ENCODE measurements at regions not wholly inside any gene's neighbourhood (a gene's known extent, or its start where the extent isn't known, plus 50 kb on each side); places are given as distances from the start of the nearest gene placed in this dataset.

- no peak for TF ChIP-seq CTCF (IDR thresholded peaks at IDR 0.05)
- no peaks in the 10 kb centered on the region for H3K27me3 Mint-ChIP-seq (ENCODE audit: unreplicated experiment)
Measured at GRCh38 chr6:22833191-22833590, 263.8 kb downstream of the HDGFL1 start.

GRCh38 chr6:22838345-22838744 is 269.0 kb downstream of the HDGFL1 start:
- H3K27ac Mint-ChIP-seq (ENCODE audit: unreplicated experiment), result no peak overlapping the region
- H3K36me3 Mint-ChIP-seq (ENCODE audit: unreplicated experiment), result peaks cover 16% of the 10 kb centered on the region
- H3K4me3 Mint-ChIP-seq (ENCODE audit: unreplicated experiment), result no peak overlapping the region
- H3K9me3 Mint-ChIP-seq (ENCODE audit: unreplicated experiment), result peaks cover 26% of the 10 kb centered on the region
- no peak for DNase-seq (ENCODE audit: extremely low spot score, unreplicated experiment)
- no peaks in the 10 kb centered on the region for H3K4me1 Mint-ChIP-seq (ENCODE audit: unreplicated experiment)
- H3K27me3 Mint-ChIP-seq (ENCODE audit: unreplicated experiment), result no peaks in the 10 kb centered on the region
- TF ChIP-seq CTCF (IDR thresholded peaks at IDR 0.05), result no peak

More at GRCh38 chr6:22833191-22833590, 263.8 kb downstream of the HDGFL1 start:
- peaks cover 32% of the 10 kb centered on the region for H3K4me1 Mint-ChIP-seq (ENCODE audit: unreplicated experiment)
- peaks cover 5% of the 10 kb centered on the region for H3K9me3 Mint-ChIP-seq (ENCODE audit: unreplicated experiment)
- no peak for DNase-seq (ENCODE audit: extremely low spot score, unreplicated experiment)
- no peak overlapping the region for H3K4me3 Mint-ChIP-seq (ENCODE audit: unreplicated experiment)
- H3K27ac Mint-ChIP-seq (ENCODE audit: unreplicated experiment), result no peak overlapping the region
- peaks cover 5% of the 10 kb centered on the region for H3K36me3 Mint-ChIP-seq (ENCODE audit: unreplicated experiment)

DNA sequence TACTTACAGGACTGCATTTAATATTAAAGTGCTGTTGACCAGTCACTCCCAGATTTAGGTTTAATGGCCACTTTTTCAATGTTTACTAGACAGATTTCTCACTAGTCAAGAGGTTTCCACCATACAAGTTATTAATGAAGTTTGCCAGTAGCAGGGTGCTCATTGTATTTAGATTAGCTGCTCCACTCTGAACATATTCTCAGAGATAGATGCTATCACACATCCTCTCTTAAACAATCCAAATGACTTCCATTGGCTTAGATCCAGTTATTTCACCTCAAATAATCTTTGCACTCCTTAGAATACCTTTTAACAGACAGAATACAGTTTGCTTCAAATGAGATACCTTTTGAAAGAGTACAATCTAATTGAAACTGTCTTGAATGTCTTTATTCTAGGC is 276.1 kb downstream of the HDGFL1 start:
- Mint-ChIP-seq H3K36me3 (ENCODE audit: unreplicated experiment) (peaks cover 12% of the 10 kb centered on the region), H3K4me1 (ENCODE audit: unreplicated experiment) (peaks cover 35% of the 10 kb centered on the region), H3K27me3 (ENCODE audit: unreplicated experiment) (no peaks in the 10 kb centered on the region), H3K4me3 (ENCODE audit: unreplicated experiment) (no peak overlapping the region), H3K27ac (ENCODE audit: unreplicated experiment) (no peak overlapping the region), H3K9me3 (ENCODE audit: unreplicated experiment) (peaks cover 19% of the 10 kb centered on the region)
- no peak for DNase-seq (ENCODE audit: extremely low spot score, unreplicated experiment)
- TF ChIP-seq CTCF (IDR thresholded peaks at IDR 0.05), result no peak

- DNase-seq (ENCODE audit: extremely low spot score, unreplicated experiment), result peak; percentile 83
- Mint-ChIP-seq H3K27me3 (ENCODE audit: unreplicated experiment) (no peaks in the 10 kb centered on the region), H3K4me1 (ENCODE audit: unreplicated experiment) (peaks cover 44% of the 10 kb centered on the region), H3K4me3 (ENCODE audit: unreplicated experiment) (no peak overlapping the region), H3K27ac (ENCODE audit: unreplicated experiment) (peak overlapping the region; percentile 83), H3K36me3 (ENCODE audit: unreplicated experiment) (peaks cover 9% of the 10 kb centered on the region), H3K9me3 (ENCODE audit: unreplicated experiment) (peaks cover 8% of the 10 kb centered on the region)
- TF ChIP-seq CTCF (IDR thresholded peaks at IDR 0.05), result no peak
Measured at GRCh38 chr6:22848121-22848520, 278.8 kb downstream of the HDGFL1 start.

DNA sequence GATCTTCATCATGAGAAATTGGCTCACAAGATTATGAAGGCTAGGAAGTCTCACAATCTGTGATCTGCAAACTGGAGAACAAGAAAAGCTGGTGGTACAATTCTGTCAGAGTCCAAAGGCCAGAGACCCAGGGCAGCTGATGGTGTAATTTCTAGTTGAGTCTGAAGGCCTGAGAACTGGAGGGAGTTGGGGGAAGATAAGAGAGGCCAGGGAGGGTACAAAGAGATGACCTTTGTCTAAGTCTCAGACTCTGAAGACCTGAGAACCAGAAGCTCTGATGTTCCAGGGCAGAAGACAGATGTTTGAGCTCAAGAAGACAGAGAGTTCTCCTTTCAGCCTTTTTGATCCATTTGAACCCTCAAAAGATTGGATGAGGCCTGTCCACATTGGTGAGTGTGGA is 280.6 kb downstream of the HDGFL1 start:
- Mint-ChIP-seq H3K36me3 (ENCODE audit: unreplicated experiment) (peaks cover 9% of the 10 kb centered on the region), H3K27me3 (ENCODE audit: unreplicated experiment) (no peaks in the 10 kb centered on the region), H3K9me3 (ENCODE audit: unreplicated experiment) (peaks cover 8% of the 10 kb centered on the region), H3K4me1 (ENCODE audit: unreplicated experiment) (peaks cover 44% of the 10 kb centered on the region), H3K27ac (ENCODE audit: unreplicated experiment) (peak overlapping the region; percentile 83), H3K4me3 (ENCODE audit: unreplicated experiment) (no peak overlapping the region)
- no peak for TF ChIP-seq CTCF (IDR thresholded peaks at IDR 0.05)
- no peak for DNase-seq (ENCODE audit: extremely low spot score, unreplicated experiment)

All from osteocyte (in vitro differentiated cells).